ENCODE measurements at regions not wholly inside any gene's neighbourhood (a gene's known extent, or its start where the extent isn't known, plus 50 kb on each side); places are given as distances from the start of the nearest gene placed in this dataset.

DNA sequence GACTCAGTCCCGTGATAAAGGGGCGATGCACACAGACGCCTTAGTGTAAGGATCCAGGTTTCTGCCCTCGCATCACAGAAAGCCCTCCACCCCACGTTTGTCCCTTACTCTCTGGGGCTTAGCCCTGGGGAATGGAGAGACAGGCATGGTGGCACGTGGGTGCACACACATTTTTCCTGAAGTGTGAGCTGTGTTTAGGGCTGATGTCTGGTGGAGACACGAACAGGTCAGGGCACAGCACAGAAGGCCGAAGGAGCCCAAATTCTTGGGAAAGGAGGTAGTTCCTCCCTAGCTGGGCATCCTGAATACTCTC is 84.3 kb upstream of the DHRSX start:
- Histone ChIP-seq H3K4me1 (ENCODE audit: control insufficient read depth in 1 of 2, insufficient read depth in 2 of 2, low read length in 2 of 2) (no peaks in the 10 kb centered on the region), H3K9ac (ENCODE audit: low read depth in 1 of 2, low read length in 2 of 2) (no peak overlapping the region), H3K36me3 (ENCODE audit: control insufficient read depth in 1 of 2, insufficient read depth in 2 of 2, low read length in 2 of 2) (no peaks in the 10 kb centered on the region), H3K4me3 (ENCODE audit: low read depth in 1 of 2, low read length in 2 of 2) (no peak overlapping the region), H3K27ac (ENCODE audit: low read depth, low read length) (no peak overlapping the region), H3K9me3 (ENCODE audit: control insufficient read depth in 1 of 2, low read length in 2 of 2) (no peaks in the 10 kb centered on the region), H3K27me3 (ENCODE audit: control insufficient read depth in 1 of 2, insufficient read depth in 2 of 2, low read length in 2 of 2) (peaks cover 19 to 26% of the 10 kb centered on the region in 2 donors)

DNA sequence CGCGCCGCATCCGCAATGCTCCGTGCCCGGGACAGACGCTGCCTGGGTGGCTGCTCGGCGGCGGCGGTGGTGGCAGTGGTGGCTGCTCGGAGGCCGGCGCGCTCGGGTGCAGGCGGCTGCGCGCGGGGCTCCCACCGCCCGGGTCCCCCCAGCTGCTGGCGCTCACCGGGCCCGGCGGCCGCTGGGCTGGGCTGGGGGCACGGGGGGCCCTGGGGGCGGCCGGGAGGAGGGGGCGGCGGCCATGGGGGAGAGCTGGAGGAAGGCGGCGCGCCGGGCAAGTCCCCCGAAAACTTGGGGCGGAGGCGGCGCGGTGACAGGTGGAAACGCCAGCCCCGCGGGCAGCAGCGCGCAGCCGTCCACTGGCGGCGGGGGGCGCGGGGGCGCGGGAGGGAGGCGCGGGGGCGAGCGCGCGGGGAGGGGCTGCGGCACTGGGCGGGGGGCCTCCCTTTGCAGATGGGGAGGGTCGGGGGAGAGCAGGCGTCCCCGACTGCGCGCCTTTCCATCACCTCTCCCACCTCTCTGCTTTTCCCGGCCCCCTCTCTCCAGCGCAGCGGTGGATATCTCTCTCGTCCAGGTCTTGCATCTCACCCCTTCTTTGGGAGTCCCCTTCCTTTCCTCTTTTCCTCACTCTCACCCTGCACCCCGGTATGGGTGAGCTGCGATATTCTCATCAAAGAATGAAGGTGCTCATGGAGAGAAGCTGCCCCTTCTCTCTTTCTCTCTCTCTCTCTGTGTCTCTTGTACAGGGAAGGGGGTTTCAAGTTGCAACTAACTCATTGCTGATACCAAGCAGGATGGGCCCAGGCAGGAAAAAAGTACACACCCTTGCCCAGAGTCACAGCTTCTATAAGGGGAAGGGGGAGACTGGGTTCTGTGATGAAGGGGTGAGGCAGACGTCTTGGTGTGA is 83.7 kb upstream of the DHRSX start:
- Histone ChIP-seq H3K4me3 (ENCODE audit: low read depth in 1 of 2, low read length in 2 of 2) (no peak overlapping the region), H3K9me3 (ENCODE audit: control insufficient read depth in 1 of 2, low read length in 2 of 2) (no peaks in the 10 kb centered on the region), H3K36me3 (ENCODE audit: control insufficient read depth in 1 of 2, insufficient read depth in 2 of 2, low read length in 2 of 2) (no peaks in the 10 kb centered on the region), H3K9ac (ENCODE audit: low read depth in 1 of 2, low read length in 2 of 2) (no peak overlapping the region), H3K4me1 (ENCODE audit: control insufficient read depth in 1 of 2, insufficient read depth in 2 of 2, low read length in 2 of 2) (no peaks in the 10 kb centered on the region), H3K27me3 (ENCODE audit: control insufficient read depth in 1 of 2, insufficient read depth in 2 of 2, low read length in 2 of 2) (peaks cover 19 to 26% of the 10 kb centered on the region in 2 donors), H3K27ac (ENCODE audit: low read depth, low read length) (no peak overlapping the region)

DNA sequence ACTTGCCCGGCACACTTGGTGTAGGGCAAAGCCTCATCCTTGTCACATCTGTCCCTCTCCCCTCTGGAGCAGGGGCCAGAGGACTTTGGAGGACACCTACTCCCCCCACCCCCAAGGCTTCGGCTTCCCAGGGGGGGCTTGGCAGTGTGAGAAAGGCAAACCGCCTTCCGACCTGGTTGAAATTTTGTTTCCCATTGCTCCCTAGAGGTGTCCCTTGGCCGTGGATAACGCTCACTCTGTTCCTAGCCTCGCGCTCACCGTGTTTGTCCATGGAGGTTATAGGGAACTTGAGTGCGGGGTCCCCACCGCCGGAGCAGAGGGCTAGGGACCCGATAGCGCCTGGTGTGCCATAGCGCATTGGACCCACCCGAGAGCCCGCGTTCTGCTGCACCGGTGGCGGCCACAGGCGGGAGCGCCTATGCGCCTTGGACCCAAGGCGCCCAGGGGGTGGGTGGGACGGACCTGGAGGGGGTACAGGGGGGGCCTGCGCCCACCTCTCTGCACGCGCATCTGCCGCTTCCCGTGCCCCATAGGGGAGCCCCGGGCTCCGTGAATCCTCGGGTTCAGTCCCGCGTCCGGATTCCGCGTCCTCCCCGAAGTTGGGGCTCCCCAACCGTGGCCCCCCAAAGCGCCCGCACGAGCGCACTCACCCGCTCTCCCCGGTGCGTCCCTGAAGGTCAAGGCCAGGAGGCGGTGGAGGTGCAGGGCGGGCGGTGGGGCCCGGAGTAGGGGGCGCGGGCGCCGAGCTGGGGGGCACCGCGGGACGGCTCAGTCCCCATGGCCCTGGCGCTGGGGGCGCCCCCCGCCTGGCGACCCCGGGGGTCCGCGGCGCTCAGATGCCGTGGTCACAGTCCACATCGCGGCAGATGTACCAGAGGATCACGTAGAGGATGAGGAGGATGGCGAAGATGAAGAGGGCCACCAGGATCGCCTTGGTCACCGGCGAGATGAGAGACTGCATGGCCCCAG is 82.7 kb upstream of the DHRSX start:
- H3K36me3 ChIP-seq (ENCODE audit: control insufficient read depth in 1 of 2, insufficient read depth in 2 of 2, low read length in 2 of 2), result no peaks in the 10 kb centered on the region
- no peak overlapping the region for H3K9ac ChIP-seq (ENCODE audit: low read depth in 1 of 2, low read length in 2 of 2)
- H3K4me1 ChIP-seq (ENCODE audit: control insufficient read depth in 1 of 2, insufficient read depth in 2 of 2, low read length in 2 of 2), result no peaks in the 10 kb centered on the region
- no peaks in the 10 kb centered on the region for H3K9me3 ChIP-seq (ENCODE audit: control insufficient read depth in 1 of 2, low read length in 2 of 2)
- peaks cover 19 to 26% of the 10 kb centered on the region in 2 donors for H3K27me3 ChIP-seq (ENCODE audit: control insufficient read depth in 1 of 2, insufficient read depth in 2 of 2, low read length in 2 of 2)
- no peak overlapping the region for H3K27ac ChIP-seq (ENCODE audit: low read depth, low read length)
- no peak overlapping the region for H3K4me3 ChIP-seq (ENCODE audit: low read depth in 1 of 2, low read length in 2 of 2)

DNA sequence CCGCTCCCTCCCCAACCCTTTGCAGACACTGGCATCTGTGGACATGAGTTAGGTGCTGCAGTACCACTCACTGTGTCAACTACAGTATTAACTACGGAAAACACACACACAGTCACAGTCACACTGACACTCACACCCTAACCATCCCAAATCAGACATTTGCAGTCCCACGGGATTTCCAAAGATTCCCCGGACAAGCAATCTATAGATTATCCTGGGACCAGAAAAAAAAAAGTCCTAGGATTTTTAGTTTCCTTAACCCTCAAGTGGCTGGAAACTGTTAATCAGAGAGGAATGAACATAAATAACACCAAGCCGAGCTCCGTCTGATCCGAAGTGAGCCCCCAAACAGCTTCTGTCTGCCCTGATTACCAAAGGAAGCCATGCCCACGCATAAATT is 81.9 kb upstream of the DHRSX start:
- no peaks in the 10 kb centered on the region for H3K4me1 ChIP-seq (ENCODE audit: control insufficient read depth in 1 of 2, insufficient read depth in 2 of 2, low read length in 2 of 2)
- H3K4me3 ChIP-seq (ENCODE audit: low read depth in 1 of 2, low read length in 2 of 2), result no peak overlapping the region
- H3K36me3 ChIP-seq (ENCODE audit: control insufficient read depth in 1 of 2, insufficient read depth in 2 of 2, low read length in 2 of 2), result no peaks in the 10 kb centered on the region
- H3K27ac ChIP-seq (ENCODE audit: low read depth, low read length), result no peak overlapping the region
- H3K27me3 ChIP-seq (ENCODE audit: control insufficient read depth in 1 of 2, insufficient read depth in 2 of 2, low read length in 2 of 2), result peaks cover 19 to 26% of the 10 kb centered on the region in 2 donors
- no peak overlapping the region for H3K9ac ChIP-seq (ENCODE audit: low read depth in 1 of 2, low read length in 2 of 2)
- H3K9me3 ChIP-seq (ENCODE audit: control insufficient read depth in 1 of 2, low read length in 2 of 2), result no peaks in the 10 kb centered on the region

DNA sequence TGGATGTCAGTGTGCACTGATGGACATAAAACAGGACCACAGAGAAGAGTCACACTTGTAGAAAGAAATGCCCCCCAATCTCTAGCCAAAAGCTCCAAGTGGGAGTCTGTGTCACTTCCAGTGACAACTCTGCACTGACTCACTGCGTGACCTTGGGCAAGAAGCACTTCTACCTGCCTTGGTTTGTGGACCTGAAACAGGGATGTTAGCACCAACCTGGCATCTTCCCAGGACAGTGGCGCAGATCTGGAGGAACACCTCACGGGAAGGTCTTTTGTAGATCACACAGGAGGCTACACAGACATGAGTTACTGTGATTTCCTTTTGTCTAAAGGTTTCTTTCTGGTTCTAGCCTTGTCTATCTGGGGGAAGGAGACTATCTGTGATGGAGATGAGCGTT is 80.5 kb upstream of the DHRSX start:
- Histone ChIP-seq H3K9ac (ENCODE audit: low read depth in 1 of 2, low read length in 2 of 2) (no peak overlapping the region), H3K36me3 (ENCODE audit: control insufficient read depth in 1 of 2, insufficient read depth in 2 of 2, low read length in 2 of 2) (no peaks in the 10 kb centered on the region), H3K4me3 (ENCODE audit: low read depth in 1 of 2, low read length in 2 of 2) (no peak overlapping the region), H3K27ac (ENCODE audit: low read depth, low read length) (no peak overlapping the region), H3K27me3 (ENCODE audit: control insufficient read depth in 1 of 2, insufficient read depth in 2 of 2, low read length in 2 of 2) (peaks cover 19 to 26% of the 10 kb centered on the region in 2 donors), H3K9me3 (ENCODE audit: control insufficient read depth in 1 of 2, low read length in 2 of 2) (no peaks in the 10 kb centered on the region), H3K4me1 (ENCODE audit: control insufficient read depth in 1 of 2, insufficient read depth in 2 of 2, low read length in 2 of 2) (no peaks in the 10 kb centered on the region)

DNA sequence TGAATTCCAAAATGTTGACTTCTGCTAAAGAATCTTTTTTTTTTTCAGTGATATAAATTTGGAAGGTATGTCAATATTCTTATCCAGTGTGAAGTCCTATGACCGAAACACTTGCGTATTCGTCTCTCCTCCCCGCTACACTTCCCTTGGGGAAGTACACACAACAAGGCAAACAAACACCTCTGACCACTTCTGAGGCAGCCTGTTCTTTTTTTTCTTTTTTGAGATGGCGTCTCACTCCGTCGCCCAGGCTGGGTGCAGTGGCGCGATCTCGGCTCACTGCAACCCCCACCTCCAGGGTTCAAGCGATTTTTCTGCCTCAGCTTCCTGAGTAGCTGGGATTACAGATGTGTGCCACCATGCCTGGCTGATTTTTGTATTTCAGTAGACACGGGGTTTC is 78.1 kb upstream of the DHRSX start:
- Histone ChIP-seq H3K27ac (ENCODE audit: low read depth, low read length) (no peak overlapping the region), H3K4me1 (ENCODE audit: control insufficient read depth in 1 of 2, insufficient read depth in 2 of 2, low read length in 2 of 2) (no peaks in the 10 kb centered on the region), H3K27me3 (ENCODE audit: control insufficient read depth in 1 of 2, insufficient read depth in 2 of 2, low read length in 2 of 2) (peaks cover 12 to 19% of the 10 kb centered on the region in 2 donors), H3K9me3 (ENCODE audit: control insufficient read depth in 1 of 2, low read length in 2 of 2) (no peaks in the 10 kb centered on the region), H3K36me3 (ENCODE audit: control insufficient read depth in 1 of 2, insufficient read depth in 2 of 2, low read length in 2 of 2) (no peaks in the 10 kb centered on the region), H3K9ac (ENCODE audit: low read depth in 1 of 2, low read length in 2 of 2) (no peak overlapping the region), H3K4me3 (ENCODE audit: low read depth in 1 of 2, low read length in 2 of 2) (no peak overlapping the region)

DNA sequence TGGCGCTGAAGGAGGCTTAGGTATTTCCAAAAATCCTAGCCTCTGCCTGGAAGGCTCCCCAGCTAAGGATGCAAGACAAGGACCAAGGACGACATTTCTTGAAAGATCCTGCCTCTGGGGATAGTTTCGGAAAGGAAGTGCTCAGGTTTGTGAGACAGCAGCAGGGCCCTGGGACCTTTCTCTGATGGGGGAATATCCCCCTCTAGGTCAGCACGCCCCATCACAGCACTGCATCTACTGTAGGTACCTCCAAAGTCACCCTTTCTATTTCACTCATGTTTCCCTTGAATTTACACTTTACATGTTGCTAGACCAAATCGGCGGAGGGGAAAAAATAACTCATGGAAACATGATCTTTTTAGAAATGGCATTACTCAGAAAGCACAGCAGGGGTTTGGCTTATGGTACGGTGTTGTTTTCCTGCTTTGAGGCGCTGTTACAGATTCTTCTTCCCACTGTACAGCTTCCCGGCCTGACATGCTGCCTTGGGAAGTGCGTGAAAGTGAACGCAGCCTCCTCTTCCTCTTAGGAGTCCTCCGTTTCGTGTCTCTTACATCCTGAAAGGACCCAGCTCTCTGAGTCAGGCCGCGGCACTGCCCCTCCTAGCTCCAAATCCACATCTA is 77.2 kb upstream of the DHRSX start:
- Histone ChIP-seq H3K9me3 (ENCODE audit: control insufficient read depth in 1 of 2, low read length in 2 of 2) (no peaks in the 10 kb centered on the region), H3K27ac (ENCODE audit: low read depth, low read length) (no peak overlapping the region), H3K4me3 (ENCODE audit: low read depth in 1 of 2, low read length in 2 of 2) (no peak overlapping the region)

DNA sequence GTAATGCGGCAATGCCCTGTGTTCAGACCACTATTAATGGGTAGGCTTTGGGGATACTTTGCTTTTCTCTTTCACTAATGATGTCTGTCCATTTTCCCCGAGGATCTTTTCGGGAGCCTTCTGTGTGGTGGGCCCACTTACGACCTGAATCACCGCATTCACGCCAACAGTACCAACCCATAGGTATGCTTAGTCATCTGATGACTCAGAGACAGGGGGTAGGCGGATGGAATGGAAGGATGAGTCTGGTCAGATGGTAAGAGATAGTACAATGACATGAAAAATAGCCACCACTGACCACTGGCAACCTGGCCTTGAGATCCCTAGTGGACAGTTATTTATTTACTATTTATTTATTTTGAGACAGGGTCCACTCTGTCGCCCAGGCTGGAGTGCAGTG is 76.0 kb upstream of the DHRSX start:
- Histone ChIP-seq H3K4me3 (ENCODE audit: low read depth in 1 of 2, low read length in 2 of 2) (no peak overlapping the region), H3K4me1 (ENCODE audit: control insufficient read depth in 1 of 2, insufficient read depth in 2 of 2, low read length in 2 of 2) (no peaks in the 10 kb centered on the region), H3K9ac (ENCODE audit: low read depth in 1 of 2, low read length in 2 of 2) (no peak overlapping the region), H3K36me3 (ENCODE audit: control insufficient read depth in 1 of 2, insufficient read depth in 2 of 2, low read length in 2 of 2) (no peaks in the 10 kb centered on the region), H3K27me3 (ENCODE audit: control insufficient read depth in 1 of 2, insufficient read depth in 2 of 2, low read length in 2 of 2) (peaks cover 0 to 3% of the 10 kb centered on the region in 2 donors), H3K9me3 (ENCODE audit: control insufficient read depth in 1 of 2, low read length in 2 of 2) (no peaks in the 10 kb centered on the region), H3K27ac (ENCODE audit: low read depth, low read length) (no peak overlapping the region)

More for the DNA sequence above, 77.2 kb upstream of the DHRSX start:
- Histone ChIP-seq H3K9ac (ENCODE audit: low read depth in 1 of 2, low read length in 2 of 2) (no peak overlapping the region), H3K27me3 (ENCODE audit: control insufficient read depth in 1 of 2, insufficient read depth in 2 of 2, low read length in 2 of 2) (peaks cover 8 to 14% of the 10 kb centered on the region in 2 donors), H3K36me3 (ENCODE audit: control insufficient read depth in 1 of 2, insufficient read depth in 2 of 2, low read length in 2 of 2) (no peaks in the 10 kb centered on the region), H3K4me1 (ENCODE audit: control insufficient read depth in 1 of 2, insufficient read depth in 2 of 2, low read length in 2 of 2) (no peaks in the 10 kb centered on the region)

DNA sequence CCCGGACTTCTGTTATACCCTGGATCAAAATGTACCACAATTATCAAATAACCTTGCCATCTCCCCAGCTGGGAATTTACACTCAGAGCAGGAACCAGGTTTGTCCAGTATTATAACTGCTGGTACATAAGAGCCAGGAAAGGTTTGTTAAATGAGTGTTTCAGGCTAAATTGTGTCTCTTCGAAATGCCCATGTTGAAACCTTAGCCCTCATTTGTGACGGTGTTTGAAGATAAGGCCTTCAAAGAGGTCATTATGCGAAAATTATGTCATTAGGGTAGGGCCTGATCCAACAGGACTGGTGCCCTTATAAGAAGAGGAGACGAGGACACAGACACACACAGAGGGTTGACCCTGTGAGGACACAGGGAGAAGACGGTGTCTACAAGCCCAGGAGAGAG is 73.5 kb upstream of the DHRSX start:
- H3K9me3 ChIP-seq (ENCODE audit: control insufficient read depth in 1 of 2, low read length in 2 of 2), result peaks cover 0 to under 1% of the 10 kb centered on the region in 2 donors
- no peak overlapping the region for H3K4me3 ChIP-seq (ENCODE audit: low read depth in 1 of 2, low read length in 2 of 2)
- H3K36me3 ChIP-seq (ENCODE audit: control insufficient read depth in 1 of 2, insufficient read depth in 2 of 2, low read length in 2 of 2), result no peaks in the 10 kb centered on the region
- no peak overlapping the region for H3K27ac ChIP-seq (ENCODE audit: low read depth, low read length)
- H3K4me1 ChIP-seq (ENCODE audit: control insufficient read depth in 1 of 2, insufficient read depth in 2 of 2, low read length in 2 of 2), result no peaks in the 10 kb centered on the region
- H3K9ac ChIP-seq (ENCODE audit: low read depth in 1 of 2, low read length in 2 of 2), result no peak overlapping the region
- no peaks in the 10 kb centered on the region for H3K27me3 ChIP-seq (ENCODE audit: control insufficient read depth in 1 of 2, insufficient read depth in 2 of 2, low read length in 2 of 2)

DNA sequence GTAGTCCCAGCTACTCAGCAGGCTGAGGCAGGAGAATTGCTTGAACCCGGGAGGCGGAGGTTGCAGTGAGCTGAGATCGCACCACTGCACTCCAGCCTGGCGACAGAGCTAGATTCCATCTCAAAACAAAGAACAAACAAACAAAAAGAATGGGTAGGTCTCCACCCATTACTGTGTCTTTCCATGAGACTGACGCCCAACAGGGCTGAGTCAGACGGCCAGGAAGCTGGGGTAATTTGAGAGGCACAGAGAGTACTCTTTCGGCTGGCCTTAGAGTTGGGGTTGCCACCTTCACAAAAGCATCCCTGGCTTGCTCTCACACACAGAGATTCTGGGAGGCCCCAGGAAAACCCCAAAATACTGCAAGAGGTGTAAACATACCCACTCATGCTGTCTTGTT is 72.0 kb upstream of the DHRSX start:
- Histone ChIP-seq H3K4me1 (ENCODE audit: control insufficient read depth in 1 of 2, insufficient read depth in 2 of 2, low read length in 2 of 2) (no peaks in the 10 kb centered on the region), H3K4me3 (ENCODE audit: low read depth in 1 of 2, low read length in 2 of 2) (no peak overlapping the region), H3K27ac (ENCODE audit: low read depth, low read length) (no peak overlapping the region), H3K9ac (ENCODE audit: low read depth in 1 of 2, low read length in 2 of 2) (no peak overlapping the region), H3K9me3 (ENCODE audit: control insufficient read depth in 1 of 2, low read length in 2 of 2) (peaks cover 0 to 2% of the 10 kb centered on the region in 2 donors), H3K27me3 (ENCODE audit: control insufficient read depth in 1 of 2, insufficient read depth in 2 of 2, low read length in 2 of 2) (no peaks in the 10 kb centered on the region), H3K36me3 (ENCODE audit: control insufficient read depth in 1 of 2, insufficient read depth in 2 of 2, low read length in 2 of 2) (no peaks in the 10 kb centered on the region)
